ENCODE measurements at regions not wholly inside any gene's neighbourhood (a gene's known extent, or its start where the extent isn't known, plus 50 kb on each side); places are given as distances from the start of the nearest gene placed in this dataset.

DNA sequence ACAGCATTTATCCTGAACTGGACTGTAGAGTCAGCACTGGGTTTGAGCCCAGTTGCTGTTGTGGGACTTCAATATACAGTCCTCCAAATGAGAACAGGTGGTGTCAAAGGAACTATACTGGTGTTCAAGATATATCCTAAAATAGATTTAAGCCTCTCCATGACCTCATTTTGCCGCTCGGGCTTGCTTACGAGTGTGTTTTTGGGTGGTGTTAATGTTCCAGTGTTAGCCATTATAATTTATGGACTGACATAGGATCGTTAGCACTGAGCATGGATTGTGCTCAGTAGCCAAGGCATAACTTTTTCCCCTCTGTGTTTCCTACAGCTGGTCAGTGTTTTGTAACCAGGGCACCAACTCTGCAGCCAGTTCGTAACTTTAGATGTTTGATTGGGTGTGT is 306.6 kb downstream of the SPATA31D1 start:
- FAIRE-seq (no peak), DNase-seq (ENCODE audit: insufficient read length, low spot score) (no peak)
- TF ChIP-seq CTCF (IDR thresholded peaks at IDR 0.05; ENCODE audit: insufficient read depth, missing control alignments): no peak

DNA sequence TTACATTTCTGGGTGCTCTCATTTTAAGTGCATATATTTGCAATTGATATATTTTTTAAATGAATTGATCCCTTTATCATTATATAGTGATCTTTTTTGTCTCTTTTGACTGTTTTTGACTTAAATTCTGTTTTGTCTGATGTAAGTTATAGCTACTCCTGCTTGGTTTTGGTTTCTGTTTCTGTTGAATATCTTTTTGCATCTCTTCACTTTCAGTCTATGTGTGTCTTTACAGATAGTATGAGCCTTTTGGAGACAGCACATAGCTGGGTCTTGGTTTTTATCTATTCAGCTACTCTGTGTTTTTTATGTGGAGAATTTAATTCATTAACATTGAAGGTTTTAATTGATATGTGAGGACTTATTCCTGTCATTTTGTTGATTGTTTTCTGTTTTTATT is 311.3 kb downstream of the SPATA31D1 start:
- FAIRE-seq: no peak
- TF ChIP-seq CTCF (IDR thresholded peaks at IDR 0.05; ENCODE audit: insufficient read depth, missing control alignments): no peak
- no peak for DNase-seq (ENCODE audit: insufficient read length, low spot score)

DNA sequence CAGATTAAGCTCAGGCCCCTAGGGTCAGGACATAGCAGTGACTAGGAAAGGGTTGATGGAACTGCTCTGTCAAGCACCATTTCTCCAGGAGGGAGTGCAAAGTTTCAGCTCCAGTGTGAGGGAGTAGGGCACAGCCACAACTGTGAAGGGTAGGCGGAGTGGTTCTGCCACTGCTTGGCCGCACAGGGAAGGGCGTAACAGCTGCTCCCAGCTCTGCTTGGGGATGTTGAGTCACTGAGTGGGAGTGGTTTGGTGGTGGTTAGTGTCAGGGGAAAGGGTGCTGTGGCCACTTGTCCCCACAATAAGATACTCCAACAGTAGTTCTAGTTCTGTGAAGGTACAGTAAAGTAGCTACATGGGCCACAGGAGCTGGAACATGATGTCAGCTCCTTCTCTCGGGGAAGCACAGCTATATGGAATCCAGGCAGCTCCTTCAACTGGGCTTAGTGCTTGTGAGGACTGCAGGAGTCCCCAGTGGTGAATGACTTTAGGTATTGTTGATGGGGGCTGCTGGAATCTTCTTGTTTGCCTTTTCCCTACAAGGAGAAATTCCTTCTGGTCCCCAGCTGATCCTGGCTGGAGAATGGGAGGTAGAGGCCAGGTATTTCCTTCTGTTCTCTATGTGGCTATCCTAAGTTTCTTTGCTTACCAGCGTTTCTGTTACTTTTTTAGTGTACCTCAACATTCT is 314.5 kb downstream of the SPATA31D1 start:
- no peak for DNase-seq (ENCODE audit: insufficient read length, low spot score)
- no peak for FAIRE-seq
- no peak for TF ChIP-seq CTCF (IDR thresholded peaks at IDR 0.05; ENCODE audit: insufficient read depth, missing control alignments)

- TF ChIP-seq CTCF (IDR thresholded peaks at IDR 0.05; ENCODE audit: insufficient read depth, missing control alignments): no peak
- no peak for FAIRE-seq
- DNase-seq (ENCODE audit: insufficient read length, low spot score): no peak
Observed at GRCh38 chr9:82308836-82309235, 320.3 kb downstream of the SPATA31D1 start.

DNA sequence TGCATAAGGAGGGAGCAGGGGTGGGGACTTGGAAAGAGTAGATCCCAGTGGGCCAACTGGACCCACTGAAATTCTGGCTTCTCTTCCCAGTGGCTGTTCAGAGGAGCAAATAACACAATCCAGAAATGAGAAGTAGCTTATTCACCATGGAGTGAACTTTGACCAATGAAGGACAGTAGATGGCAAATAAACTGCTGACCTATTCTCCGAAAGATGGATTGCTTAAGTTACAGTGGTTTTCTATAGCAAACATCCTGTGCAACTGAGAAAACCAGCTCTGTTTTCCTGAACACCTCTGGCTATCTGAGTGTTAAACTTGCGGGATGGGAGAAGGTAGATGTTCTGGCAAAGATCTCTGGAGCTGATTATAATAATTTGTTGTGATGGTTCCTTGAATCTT is 325.1 kb downstream of the SPATA31D1 start:
- FAIRE-seq (no peak), DNase-seq (ENCODE audit: insufficient read length, low spot score) (no peak)
- TF ChIP-seq CTCF (IDR thresholded peaks at IDR 0.05; ENCODE audit: insufficient read depth, missing control alignments): no peak

DNA sequence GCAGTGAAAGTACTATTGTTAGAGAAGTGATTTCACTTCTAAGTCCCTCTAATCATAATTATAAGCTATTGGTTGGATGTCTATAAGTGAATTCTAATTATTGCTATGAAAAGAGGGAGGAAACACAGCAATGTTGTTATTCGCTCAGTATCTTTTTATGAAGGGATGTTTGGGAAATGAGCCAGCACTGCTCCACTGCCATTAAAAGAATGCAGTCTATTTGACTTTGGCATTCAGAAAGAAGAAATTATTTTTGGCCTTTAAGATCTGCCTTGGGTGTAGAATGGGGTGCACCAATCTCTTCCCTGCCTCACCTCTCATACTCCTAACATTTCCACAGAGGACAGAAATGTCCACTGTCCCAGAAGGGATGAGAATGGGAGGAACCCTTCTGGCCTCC is 332.0 kb downstream of the SPATA31D1 start:
- DNase-seq (ENCODE audit: insufficient read length, low spot score): no peak
- no peak for TF ChIP-seq CTCF (IDR thresholded peaks at IDR 0.05; ENCODE audit: insufficient read depth, missing control alignments)
- no peak for FAIRE-seq

- FAIRE-seq (no peak), DNase-seq (ENCODE audit: insufficient read length, low spot score) (no peak)
- no peak for TF ChIP-seq CTCF (IDR thresholded peaks at IDR 0.05; ENCODE audit: insufficient read depth, missing control alignments)
Observed at GRCh38 chr9:82325907-82326306, 337.3 kb downstream of the SPATA31D1 start.

All from D721Med (cell line).